NCI-H345 (cell line): ENCODE measurements at regions not wholly inside any gene's neighbourhood (a gene's known extent, or its start where the extent isn't known, plus 50 kb on each side); places are given as distances from the start of the nearest gene placed in this dataset.

Source experiments
- DNase-seq: peaks from one replicate; lab custom pipeline; 2025; lab: John Stamatoyannopoulos, UW

GRCh38 chr1:105795741-105796140 is 1260.7 kb upstream of the PRMT6 start:
- DNase-seq, result no peak

- DNase-seq, result no peak
Measured at GRCh38 chr1:105830571-105831146, 1225.8 kb upstream of the PRMT6 start.

- no peak for DNase-seq
Measured at GRCh38 chr1:105838071-105838470, 1218.4 kb upstream of the PRMT6 start.

- DNase-seq, result no peak
Measured at GRCh38 chr1:105865546-105865945, 1190.9 kb upstream of the PRMT6 start.

- no peak for DNase-seq
Measured at GRCh38 chr1:105872817-105873216, 1183.7 kb upstream of the PRMT6 start.

- DNase-seq, result no peak
Measured at GRCh38 chr1:105874621-105875020, 1181.9 kb upstream of the PRMT6 start.

GRCh38 chr1:105886309-105886708 is 1170.2 kb upstream of the PRMT6 start:
- DNase-seq, result no peak

GRCh38 chr1:105891308-105891707 is 1165.2 kb upstream of the PRMT6 start:
- DNase-seq, result no peak

GRCh38 chr1:105894006-105894405 is 1162.5 kb upstream of the PRMT6 start:
- DNase-seq, result no peak

GRCh38 chr1:105909811-105910210 is 1146.7 kb upstream of the PRMT6 start:
- DNase-seq, result no peak

GRCh38 chr1:105914403-105914802 is 1142.1 kb upstream of the PRMT6 start:
- DNase-seq, result peak; percentile 96

- no peak for DNase-seq
Measured at GRCh38 chr1:105934806-105935205, 1121.7 kb upstream of the PRMT6 start.

GRCh38 chr1:105964879-105965278 is 1091.6 kb upstream of the PRMT6 start:
- DNase-seq, result no peak

- DNase-seq, result no peak
Measured at GRCh38 chr1:105997516-105997915, 1059.0 kb upstream of the PRMT6 start.

- DNase-seq, result no peak
Measured at GRCh38 chr1:106022312-106022902, 1034.1 kb upstream of the PRMT6 start.

- DNase-seq, result no peak
Measured at GRCh38 chr1:106027871-106028270, 1028.6 kb upstream of the PRMT6 start.

- no peak for DNase-seq
Measured at GRCh38 chr1:106037526-106037925, 1018.9 kb upstream of the PRMT6 start.

- no peak for DNase-seq
Measured at GRCh38 chr1:106038260-106038659, 1018.2 kb upstream of the PRMT6 start.

GRCh38 chr1:106043971-106044370 is 1012.5 kb upstream of the PRMT6 start:
- no peak for DNase-seq

- no peak for DNase-seq
Measured at GRCh38 chr1:106047210-106047609, 1009.3 kb upstream of the PRMT6 start.

- no peak for DNase-seq
Measured at GRCh38 chr1:106049595-106049994, 1006.9 kb upstream of the PRMT6 start.

- DNase-seq, result no peak
Measured at GRCh38 chr1:106055855-106056254, 1000.6 kb upstream of the PRMT6 start.

- DNase-seq, result no peak
Measured at GRCh38 chr1:106061586-106062495, 994.6 kb upstream of the PRMT6 start.
